AG09319 (cell line): ENCODE measurements at regions not wholly inside any gene's neighbourhood (a gene's known extent, or its start where the extent isn't known, plus 50 kb on each side); places are given as distances from the start of the nearest gene placed in this dataset.

Experiments
- DNase-seq: peaks from one replicate; pipeline ENCODE4 v3.0.0-alpha.2; 2010; ENCODE audit warnings: low read depth; ENCODE audit errors: extremely low read depth
- TF ChIP-seq, protein P1 (sequence below): IDR thresholded peaks from 2 replicates; pipeline ENCODE4 v1.5.1; 2011; ENCODE audit warnings: low read depth, mild to moderate bottlenecking, inconsistent platforms, low read length, moderate library complexity

DNA sequence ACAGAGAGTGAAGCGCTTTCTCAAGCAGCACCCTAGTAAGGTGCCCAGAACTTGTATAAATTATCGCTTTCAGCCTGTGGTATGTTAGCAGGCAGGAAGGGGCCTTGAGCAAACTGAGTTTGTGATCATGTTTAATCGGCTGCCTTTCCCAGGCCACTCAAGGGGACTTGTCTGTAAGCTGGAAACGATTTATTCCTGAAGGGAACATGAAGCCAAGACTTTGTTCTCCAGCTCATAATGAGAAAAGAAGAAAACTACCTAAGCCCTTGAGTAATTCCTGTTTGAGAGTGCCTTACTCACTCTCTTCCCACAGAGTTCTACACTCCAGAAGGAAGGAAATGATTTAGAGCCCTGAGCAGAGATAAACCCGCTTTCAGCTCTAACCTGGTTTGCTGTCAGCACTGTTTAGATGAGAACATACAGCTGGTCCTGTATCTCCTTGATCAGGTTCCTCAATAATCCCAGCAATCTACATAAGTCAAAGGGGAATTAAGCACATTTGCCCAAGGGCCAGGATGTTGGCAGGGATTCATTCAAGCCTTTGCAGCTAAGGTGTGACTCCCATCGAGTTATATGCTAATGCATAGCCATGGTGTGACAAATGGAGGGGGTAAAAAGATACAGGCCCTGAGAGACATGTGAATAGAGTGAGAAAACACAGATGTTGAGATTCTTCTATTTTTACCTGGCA lies 187.7 kb upstream of the SLC24A5 start:
- DNase-seq = no peak
- TF ChIP-seq, protein P1, sequence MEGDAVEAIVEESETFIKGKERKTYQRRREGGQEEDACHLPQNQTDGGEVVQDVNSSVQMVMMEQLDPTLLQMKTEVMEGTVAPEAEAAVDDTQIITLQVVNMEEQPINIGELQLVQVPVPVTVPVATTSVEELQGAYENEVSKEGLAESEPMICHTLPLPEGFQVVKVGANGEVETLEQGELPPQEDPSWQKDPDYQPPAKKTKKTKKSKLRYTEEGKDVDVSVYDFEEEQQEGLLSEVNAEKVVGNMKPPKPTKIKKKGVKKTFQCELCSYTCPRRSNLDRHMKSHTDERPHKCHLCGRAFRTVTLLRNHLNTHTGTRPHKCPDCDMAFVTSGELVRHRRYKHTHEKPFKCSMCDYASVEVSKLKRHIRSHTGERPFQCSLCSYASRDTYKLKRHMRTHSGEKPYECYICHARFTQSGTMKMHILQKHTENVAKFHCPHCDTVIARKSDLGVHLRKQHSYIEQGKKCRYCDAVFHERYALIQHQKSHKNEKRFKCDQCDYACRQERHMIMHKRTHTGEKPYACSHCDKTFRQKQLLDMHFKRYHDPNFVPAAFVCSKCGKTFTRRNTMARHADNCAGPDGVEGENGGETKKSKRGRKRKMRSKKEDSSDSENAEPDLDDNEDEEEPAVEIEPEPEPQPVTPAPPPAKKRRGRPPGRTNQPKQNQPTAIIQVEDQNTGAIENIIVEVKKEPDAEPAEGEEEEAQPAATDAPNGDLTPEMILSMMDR = no peak

DNA sequence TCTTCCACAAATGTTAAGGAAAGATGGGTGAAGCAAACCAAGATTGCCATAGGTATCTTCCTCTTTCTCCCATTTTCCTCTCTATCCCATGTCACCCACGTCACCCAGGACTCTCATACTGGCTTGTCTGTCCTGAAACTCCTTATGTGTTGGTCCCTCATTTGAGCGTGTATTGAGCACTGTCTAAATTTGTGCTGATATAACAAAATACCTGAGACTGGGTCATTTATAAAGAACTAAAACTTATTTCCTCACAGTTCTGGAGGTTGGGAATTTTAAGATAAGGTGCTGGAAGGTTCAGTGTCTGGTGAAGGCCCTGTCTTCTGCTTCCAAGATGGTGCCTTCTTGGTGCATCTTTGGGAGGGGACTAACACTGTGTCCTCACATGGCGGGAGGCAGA lies 186.9 kb upstream of the SLC24A5 start:
- TF ChIP-seq, protein P1 = no peak

DNA sequence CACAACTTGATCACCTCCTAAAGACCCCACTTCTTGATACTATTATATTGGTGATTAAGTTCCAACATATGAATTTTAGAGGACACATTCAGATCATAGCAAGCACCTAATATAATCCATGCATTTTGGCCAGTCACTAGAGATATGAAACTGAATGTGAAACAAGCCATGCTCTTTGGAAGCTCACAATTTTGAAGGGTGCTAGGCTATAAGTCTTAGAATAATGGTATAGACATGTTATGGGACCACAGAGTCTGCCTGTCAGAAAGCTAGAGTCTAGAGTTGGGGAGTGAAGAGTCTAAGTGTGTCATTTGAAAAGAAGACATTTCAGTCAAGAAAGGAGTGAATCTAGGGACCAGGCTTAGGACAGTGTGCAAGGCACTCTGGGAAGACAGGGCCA lies 186.4 kb upstream of the SLC24A5 start:
- TF ChIP-seq, protein P1 = no peak
- no peak for DNase-seq

More for the DNA sequence above, 186.9 kb upstream of the SLC24A5 start:
- no peak for DNase-seq

DNA sequence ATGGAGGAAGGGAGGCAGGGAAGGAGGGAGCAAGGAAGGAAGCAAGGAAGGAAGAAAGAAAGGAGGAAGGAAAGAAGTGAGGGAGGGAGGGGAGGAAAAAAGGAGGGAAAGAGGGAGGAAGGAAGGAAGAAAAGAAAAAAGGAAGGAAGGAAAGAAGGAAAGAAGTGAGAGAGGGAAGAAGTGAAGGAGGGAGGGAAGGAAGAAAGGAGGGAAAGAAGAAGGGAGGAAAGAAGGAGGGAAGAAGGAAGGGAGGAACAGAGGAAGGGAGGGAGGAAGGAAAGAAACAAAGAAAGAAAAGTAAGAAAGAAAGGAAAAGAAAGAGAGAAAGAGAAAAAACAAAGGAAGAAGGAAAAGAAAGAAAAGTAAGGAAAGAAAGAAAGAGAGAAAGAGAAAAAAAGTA lies 183.0 kb upstream of the SLC24A5 start:
- TF ChIP-seq, protein P1 = no peak
- no peak for DNase-seq

DNA sequence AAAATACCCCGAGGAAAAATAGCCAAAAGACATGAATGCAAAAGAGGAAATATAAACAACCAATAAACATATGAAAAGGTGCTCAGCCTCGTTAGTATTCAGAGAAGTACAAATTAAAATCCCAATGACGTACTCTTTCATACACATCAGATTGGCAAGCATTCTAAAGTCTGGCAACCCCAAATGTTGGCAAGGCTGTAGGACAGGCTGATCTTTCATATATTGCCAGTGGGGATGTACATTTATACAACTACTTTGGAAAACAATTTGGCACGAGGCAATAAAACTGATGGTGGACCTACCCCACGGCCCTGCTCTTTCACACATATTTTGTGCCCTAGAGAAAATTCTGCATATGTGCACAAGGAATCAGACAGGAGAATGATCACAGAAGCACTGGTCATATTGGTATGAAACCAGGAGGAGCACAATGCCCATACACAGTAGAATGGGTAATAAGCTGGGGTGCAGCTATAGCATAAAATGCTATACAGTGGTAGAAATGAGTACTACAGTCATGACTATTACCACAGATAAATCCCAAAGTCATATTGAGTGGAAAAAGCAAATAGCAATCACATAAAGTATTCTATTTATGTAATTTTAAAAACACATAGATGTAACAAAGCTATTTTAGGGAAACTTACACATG lies 176.0 kb upstream of the SLC24A5 start:
- no peak for DNase-seq
- TF ChIP-seq, protein P1 = no peak

DNA sequence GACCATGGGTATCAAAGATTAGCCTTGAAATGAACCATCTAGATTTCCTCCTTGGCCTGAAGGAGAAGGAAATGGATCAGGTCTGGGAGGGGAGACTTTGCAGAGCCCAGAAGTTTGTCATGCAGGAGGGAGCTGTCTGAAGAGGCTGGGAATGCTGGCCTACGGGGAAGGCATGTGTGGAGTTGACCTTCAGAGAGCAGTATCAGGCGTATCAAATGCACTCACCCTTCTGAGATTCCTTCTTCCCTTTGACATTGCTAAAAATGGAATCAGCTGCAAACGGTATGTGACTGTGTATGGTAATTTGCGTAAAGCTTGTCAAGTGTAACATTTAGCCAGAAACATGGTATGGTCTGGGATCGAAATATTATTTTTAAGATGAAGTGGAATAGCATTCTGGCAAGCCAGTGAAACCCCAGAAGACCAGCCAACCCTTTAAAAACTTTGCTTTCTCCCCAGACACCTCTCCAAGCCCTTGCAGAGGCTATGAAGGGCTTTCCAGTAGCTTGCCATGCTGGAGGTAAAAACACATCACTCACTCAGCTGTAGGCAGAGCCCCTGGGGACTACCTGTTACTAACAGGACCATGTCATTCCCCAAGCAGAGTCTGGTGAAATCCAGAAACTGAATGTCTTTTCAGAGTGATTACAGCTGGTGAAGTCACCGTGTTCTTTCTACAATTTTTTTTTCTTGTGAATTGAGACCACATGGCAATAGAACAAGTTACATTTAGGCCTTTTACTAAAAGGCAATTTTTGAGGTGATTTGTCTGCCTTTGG lies 174.7 kb upstream of the SLC24A5 start:
- no peak for DNase-seq
- TF ChIP-seq, protein P1 = no peak

DNA sequence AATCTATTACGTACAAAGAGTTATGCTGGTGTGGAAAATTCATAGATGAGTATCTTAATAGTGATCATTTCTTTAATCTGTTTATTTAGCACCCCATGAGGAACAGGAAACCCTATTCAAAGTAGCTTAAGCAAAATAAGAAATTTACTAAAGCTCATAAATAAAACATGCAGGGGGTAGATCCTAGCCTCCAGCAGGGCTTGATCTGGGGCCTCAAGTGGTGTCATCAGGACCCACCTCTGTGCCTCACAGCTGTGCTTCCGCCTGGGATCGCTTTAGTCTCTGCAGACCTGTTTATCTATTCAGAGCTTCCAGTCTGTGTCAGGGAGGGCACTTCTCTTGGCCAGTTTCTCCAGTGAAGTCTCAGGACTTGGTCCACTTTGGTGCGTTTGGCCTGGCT lies 171.0 kb upstream of the SLC24A5 start:
- TF ChIP-seq, protein P1 = no peak
- no peak for DNase-seq
